Amygdala (tissue), 56 donors: ENCODE measurements at regions not wholly inside any gene's neighbourhood (a gene's known extent, or its start where the extent isn't known, plus 50 kb on each side); places are given as distances from the start of the nearest gene placed in this dataset.

Experiments used
- DNase-seq, 56 donors: peaks; one replicate each; lab custom pipeline; 2025; lab: John Stamatoyannopoulos, UW

DNA sequence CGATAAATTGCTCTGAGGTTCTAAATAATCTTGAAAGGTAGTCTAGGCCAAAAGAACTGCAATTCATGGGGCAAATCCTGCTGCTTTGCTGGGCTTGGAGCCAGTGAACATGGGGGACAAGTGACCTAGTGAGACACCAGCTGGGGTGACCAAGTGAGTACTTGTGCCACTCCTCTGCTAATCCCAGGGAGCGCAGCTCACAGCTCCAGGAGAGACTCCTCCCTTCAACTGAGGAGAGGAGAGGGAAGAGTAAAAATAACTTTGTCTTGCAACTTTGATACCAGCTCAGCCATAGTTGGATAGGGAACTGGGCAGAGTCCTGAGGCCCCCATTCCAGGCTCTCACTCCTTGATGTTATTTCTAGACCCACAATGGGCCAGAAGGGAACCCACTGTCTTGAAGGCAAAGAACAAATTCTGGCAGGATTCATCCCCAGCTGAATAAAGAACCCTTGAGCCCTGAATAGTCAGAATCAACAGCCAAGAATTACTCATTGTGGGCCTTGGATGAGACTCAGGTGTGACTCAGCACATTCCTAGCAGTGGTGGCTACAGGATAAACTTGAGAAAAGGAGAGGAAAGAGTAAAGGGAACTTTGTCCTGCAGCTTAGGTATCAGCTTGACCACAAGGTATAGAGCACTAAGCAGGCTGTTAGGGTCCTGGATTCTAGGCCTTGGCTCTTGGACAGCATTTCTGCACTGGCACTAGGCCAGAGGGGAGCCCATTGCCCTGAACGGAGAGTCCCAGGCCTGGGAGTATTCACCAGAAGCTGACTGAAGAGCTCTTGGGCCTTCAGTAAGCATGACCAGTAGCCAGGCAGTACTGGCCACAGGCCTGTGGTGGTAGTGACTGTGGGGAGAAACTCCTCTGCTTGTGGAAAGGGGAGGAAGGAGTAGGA lies 288.3 kb upstream of the CDH18 start:
- DNase-seq, result no peak

DNA sequence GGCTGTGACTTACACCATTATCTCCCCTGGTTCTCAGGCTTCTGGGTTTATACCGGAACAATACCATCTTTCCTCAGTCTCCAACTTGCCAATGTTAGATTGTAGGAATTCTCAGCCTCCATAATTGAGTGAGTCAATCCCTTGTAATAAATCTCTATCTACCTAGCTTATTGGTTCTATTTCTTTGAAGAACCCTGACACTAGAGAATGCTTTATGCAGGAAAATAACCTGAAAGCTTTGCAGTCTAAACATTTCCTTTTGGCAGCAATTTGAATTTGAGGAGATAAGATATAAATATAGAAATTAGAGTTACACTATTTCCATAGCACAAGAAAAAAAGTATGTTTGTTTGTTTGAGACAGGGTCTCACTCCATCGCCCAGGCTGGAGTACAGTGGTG lies 278.1 kb upstream of the CDH18 start:
- no peak for DNase-seq

GRCh38 chr5:20262896-20263295 lies 274.9 kb upstream of the CDH18 start:
- DNase-seq, result no peak

- no peak for DNase-seq
These were observed 266.7 kb upstream of the CDH18 start for GRCh38 chr5:20254748-20255147.

GRCh38 chr5:20248118-20248517 lies 260.1 kb upstream of the CDH18 start:
- no peak for DNase-seq

- DNase-seq, result no peak
These were observed 257.5 kb upstream of the CDH18 start for GRCh38 chr5:20245432-20245974.

- no peak for DNase-seq
These were observed 253.4 kb upstream of the CDH18 start for GRCh38 chr5:20241351-20241750.

DNA sequence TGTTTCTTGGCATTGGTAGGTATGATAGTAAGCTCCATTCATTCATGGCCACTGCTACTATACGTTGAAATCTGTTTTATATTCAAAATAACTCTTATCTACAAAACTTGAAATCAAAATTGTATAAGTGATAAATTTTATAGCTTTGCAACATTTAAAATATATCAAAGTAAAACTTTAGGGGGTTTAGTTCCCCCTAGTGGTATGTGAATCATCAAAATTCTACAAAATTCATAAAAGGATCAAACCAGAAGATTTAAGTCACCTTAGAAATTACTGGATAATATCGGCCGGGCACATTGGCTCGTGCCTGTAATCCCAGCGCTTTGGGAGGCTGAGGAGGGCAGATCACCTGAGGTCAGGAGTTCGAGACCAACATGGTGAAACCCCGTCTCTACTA lies 243.0 kb upstream of the CDH18 start:
- DNase-seq, result no peak

GRCh38 chr5:20230010-20230409 lies 242.0 kb upstream of the CDH18 start:
- DNase-seq, result no peak

GRCh38 chr5:20229303-20230005 lies 241.5 kb upstream of the CDH18 start:
- DNase-seq, result no peak

GRCh38 chr5:20224966-20225365 lies 237.0 kb upstream of the CDH18 start:
- no peak for DNase-seq

DNA sequence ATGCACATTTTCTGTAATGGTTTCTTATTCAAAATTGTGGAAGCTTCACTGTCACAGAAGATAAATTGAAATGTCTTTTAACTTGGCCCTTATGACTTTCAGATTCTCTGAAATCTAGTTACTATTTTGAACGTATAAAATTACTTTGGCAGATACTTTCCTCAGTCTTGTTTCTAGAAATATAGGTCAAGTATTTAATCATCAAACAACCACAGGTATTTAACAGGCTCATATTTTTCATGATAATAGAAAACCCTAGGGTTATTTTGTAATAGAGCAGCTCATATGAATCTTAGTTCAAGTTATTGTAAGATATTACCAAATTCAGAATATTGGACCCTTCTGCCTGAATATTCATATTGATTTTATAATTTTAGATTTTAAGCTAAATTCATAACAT lies 236.0 kb upstream of the CDH18 start:
- DNase-seq, result no peak

- no peak for DNase-seq
These were observed 235.5 kb upstream of the CDH18 start for GRCh38 chr5:20223451-20223850.

DNA sequence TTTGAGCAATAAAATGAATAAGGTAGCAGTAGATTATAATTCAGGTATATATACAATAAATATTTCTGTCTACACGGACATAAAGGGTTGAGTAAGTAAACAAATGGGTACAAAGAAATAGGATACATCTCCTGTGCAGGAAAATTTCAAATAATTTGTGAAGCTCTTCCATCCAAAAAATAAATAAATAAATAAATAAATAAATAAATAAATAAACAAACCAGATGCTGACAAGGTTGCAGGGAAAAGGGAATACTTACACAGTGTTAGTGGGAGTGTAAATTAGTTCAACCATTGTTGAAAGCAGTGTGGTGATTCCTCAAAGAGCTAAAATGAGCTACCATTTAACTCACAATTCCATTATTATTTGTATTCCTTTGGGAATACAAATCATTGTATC lies 227.3 kb upstream of the CDH18 start:
- no peak for DNase-seq

DNA sequence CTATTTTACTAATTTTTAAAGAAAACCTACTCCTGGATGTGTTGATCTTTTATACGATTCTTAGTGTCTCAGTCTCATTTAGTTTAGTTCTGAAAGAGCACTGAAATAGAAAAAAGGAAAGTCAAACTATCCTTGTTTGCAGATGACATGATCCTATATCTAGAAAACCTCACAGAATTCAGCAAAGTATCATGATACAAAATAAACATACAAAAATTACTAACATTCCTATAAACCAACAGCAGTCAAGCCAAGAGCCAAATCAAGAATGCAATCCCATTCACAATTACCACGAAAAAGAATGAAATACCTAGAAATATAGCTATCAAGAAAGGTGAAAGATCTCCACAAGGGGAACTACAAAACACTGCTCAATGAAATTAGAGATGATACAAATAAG lies 225.8 kb upstream of the CDH18 start:
- DNase-seq, result no peak

- no peak for DNase-seq
These were observed 224.7 kb upstream of the CDH18 start for GRCh38 chr5:20212701-20213100.

DNA sequence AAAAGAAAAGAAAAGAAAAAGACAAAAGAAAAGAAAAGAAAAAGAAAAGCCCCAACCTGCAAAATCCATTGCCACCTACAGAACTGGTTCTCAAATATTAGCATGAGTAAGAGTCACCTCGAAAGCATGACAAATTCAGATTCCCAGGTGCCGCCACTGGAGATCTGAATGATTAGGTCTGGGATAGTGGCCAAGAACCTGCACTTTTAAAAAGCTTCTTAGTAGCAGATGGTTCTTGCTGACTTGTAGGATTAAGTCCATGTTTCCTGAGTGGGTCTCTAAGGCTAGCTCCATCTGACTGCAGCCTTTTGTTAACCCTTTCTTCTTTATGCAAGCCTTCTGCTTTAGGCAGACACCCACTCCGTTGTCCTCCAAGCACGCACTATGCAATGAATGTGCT lies 178.5 kb upstream of the CDH18 start:
- DNase-seq, result no peak

DNA sequence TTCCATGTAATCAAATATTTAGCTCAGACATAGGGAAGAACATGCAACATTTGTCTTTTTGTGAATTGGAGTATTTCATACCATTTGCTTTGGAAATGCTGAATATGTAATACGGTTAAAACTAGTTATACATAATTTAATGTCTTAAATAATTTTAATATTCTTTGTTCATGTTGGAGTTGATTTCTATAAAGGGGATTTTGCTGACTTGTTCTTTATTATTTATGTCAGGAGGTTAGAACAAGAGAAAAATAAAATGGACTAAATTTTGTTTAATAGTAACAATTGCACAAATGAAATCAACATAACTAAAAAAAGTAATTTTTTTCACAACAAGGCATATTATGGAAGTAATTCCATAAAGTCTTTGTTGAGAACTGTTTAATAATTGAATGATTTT lies 170.0 kb upstream of the CDH18 start:
- no peak for DNase-seq

- DNase-seq, result no peak
These were observed 169.1 kb upstream of the CDH18 start for GRCh38 chr5:20157089-20157488.

DNA sequence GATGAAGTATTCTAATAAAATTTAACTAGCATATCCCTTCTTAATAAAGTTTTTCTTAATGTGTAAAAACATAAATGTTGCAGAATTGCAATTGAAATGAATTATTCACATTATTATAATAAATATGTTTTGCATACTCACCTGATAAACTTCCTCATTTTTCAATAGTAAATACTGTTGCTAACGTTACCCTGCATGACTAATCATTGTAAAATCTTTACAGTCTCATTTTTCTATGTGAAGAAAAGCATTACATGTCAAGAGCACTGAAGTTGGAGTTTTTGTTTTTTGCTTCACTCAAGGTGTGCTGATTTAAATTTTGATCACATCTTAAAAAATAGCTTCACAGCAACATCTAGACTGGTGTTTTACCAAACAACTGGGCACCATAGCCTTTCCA lies 157.2 kb upstream of the CDH18 start:
- DNase-seq, result no peak

GRCh38 chr5:20129501-20129900 lies 141.5 kb upstream of the CDH18 start:
- DNase-seq, result no peak

DNA sequence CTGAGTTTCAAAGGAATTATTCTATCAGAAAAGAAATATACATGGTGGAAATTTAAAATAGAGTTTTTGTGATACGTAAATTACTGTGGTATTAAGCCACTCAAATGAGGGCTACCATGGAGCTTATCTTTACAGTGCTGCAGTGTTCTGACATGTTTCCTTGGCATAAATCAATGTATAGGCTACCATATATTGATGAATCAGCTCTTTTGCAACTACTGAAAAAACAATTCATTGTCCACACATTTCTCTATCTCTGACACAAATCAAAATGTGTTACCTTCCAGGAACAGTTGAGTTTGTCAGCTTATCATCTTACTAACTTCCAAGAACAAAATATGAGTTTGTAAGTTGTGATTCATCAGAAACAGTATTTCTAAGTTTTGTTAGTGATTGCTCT lies 140.3 kb upstream of the CDH18 start:
- no peak for DNase-seq
